ENCODE measurements at regions not wholly inside any gene's neighbourhood (a gene's known extent, or its start where the extent isn't known, plus 50 kb on each side); places are given as distances from the start of the nearest gene placed in this dataset.

- H3K9me3 ChIP-seq (ENCODE audit: low read depth, low read length) = no peaks in the 10 kb centered on the region
- H4K20me1 ChIP-seq (ENCODE audit: insufficient read depth, low read length) = no peaks in the 10 kb centered on the region
- TF ChIP-seq CTCF (IDR thresholded peaks at IDR 0.05; ENCODE audit: extremely low read depth, low read depth, low read length) = no peak
- H3K27ac ChIP-seq (ENCODE audit: low read depth, low read length) = no peak overlapping the region
- no peaks in the 10 kb centered on the region for H3K36me3 ChIP-seq (ENCODE audit: insufficient read depth, low read length)
- H3K4me2 ChIP-seq (ENCODE audit: insufficient read depth, low read length) = no peak overlapping the region
- no peak overlapping the region for H2AFZ ChIP-seq (ENCODE audit: low read length)
- peaks cover 33% of the 10 kb centered on the region for H3K27me3 ChIP-seq (ENCODE audit: insufficient read depth, low read length)
- H3K4me3 ChIP-seq (ENCODE audit: insufficient read depth, low read length) = no peak overlapping the region
- no peak for DNase-seq (ENCODE audit: insufficient read length, low spot score, missing footprints)
- no peaks in the 10 kb centered on the region for H3K4me1 ChIP-seq (ENCODE audit: insufficient read depth, low read length)
- H3K79me2 ChIP-seq (ENCODE audit: insufficient read depth, low read length) = no peaks in the 10 kb centered on the region
Measured at GRCh38 chr3:139243710-139244109, 100.1 kb upstream of the MRPS22 start.

GRCh38 chr3:139248593-139249255 lies 95.1 kb upstream of the MRPS22 start:
- no peaks in the 10 kb centered on the region for H3K36me3 ChIP-seq (ENCODE audit: insufficient read depth, low read length)
- no peak overlapping the region for H3K27ac ChIP-seq (ENCODE audit: low read depth, low read length)
- H3K4me1 ChIP-seq (ENCODE audit: insufficient read depth, low read length) = no peaks in the 10 kb centered on the region
- no peak overlapping the region for H3K4me2 ChIP-seq (ENCODE audit: insufficient read depth, low read length)
- H3K27me3 ChIP-seq (ENCODE audit: insufficient read depth, low read length) = peaks cover 14% of the 10 kb centered on the region
- no peak overlapping the region for H2AFZ ChIP-seq (ENCODE audit: low read length)
- no peaks in the 10 kb centered on the region for H3K79me2 ChIP-seq (ENCODE audit: insufficient read depth, low read length)
- no peak for DNase-seq (ENCODE audit: insufficient read length, low spot score, missing footprints)
- TF ChIP-seq CTCF (IDR thresholded peaks at IDR 0.05; ENCODE audit: extremely low read depth, low read depth, low read length) = no peak
- H4K20me1 ChIP-seq (ENCODE audit: insufficient read depth, low read length) = no peaks in the 10 kb centered on the region
- H3K4me3 ChIP-seq (ENCODE audit: insufficient read depth, low read length) = no peak overlapping the region
- no peaks in the 10 kb centered on the region for H3K9me3 ChIP-seq (ENCODE audit: low read depth, low read length)

- Histone ChIP-seq H2AFZ (ENCODE audit: low read length) (no peak overlapping the region), H3K79me2 (ENCODE audit: insufficient read depth, low read length) (no peaks in the 10 kb centered on the region), H4K20me1 (ENCODE audit: insufficient read depth, low read length) (no peaks in the 10 kb centered on the region), H3K9me3 (ENCODE audit: low read depth, low read length) (no peaks in the 10 kb centered on the region), H3K4me1 (ENCODE audit: insufficient read depth, low read length) (no peaks in the 10 kb centered on the region), H3K4me3 (ENCODE audit: insufficient read depth, low read length) (no peak overlapping the region), H3K27ac (ENCODE audit: low read depth, low read length) (no peak overlapping the region), H3K4me2 (ENCODE audit: insufficient read depth, low read length) (no peak overlapping the region), H3K27me3 (ENCODE audit: insufficient read depth, low read length) (peaks cover 8% of the 10 kb centered on the region), H3K36me3 (ENCODE audit: insufficient read depth, low read length) (no peaks in the 10 kb centered on the region)
- TF ChIP-seq CTCF (IDR thresholded peaks at IDR 0.05; ENCODE audit: extremely low read depth, low read depth, low read length) = no peak
- DNase-seq (ENCODE audit: insufficient read length, low spot score, missing footprints) = no peak
Measured at GRCh38 chr3:139251529-139251928, 92.3 kb upstream of the MRPS22 start.

GRCh38 chr3:139252719-139253118 lies 91.1 kb upstream of the MRPS22 start:
- no peak for TF ChIP-seq CTCF (IDR thresholded peaks at IDR 0.05; ENCODE audit: extremely low read depth, low read depth, low read length)
- H3K27ac ChIP-seq (ENCODE audit: low read depth, low read length) = no peak overlapping the region
- no peak for DNase-seq (ENCODE audit: insufficient read length, low spot score, missing footprints)

More at GRCh38 chr3:139252719-139253118, 91.1 kb upstream of the MRPS22 start:
- Histone ChIP-seq H3K4me1 (ENCODE audit: insufficient read depth, low read length) (no peaks in the 10 kb centered on the region), H3K79me2 (ENCODE audit: insufficient read depth, low read length) (no peaks in the 10 kb centered on the region), H2AFZ (ENCODE audit: low read length) (no peak overlapping the region), H3K9me3 (ENCODE audit: low read depth, low read length) (no peaks in the 10 kb centered on the region), H4K20me1 (ENCODE audit: insufficient read depth, low read length) (no peaks in the 10 kb centered on the region), H3K4me2 (ENCODE audit: insufficient read depth, low read length) (no peak overlapping the region), H3K27me3 (ENCODE audit: insufficient read depth, low read length) (peaks cover 8% of the 10 kb centered on the region), H3K4me3 (ENCODE audit: insufficient read depth, low read length) (no peak overlapping the region), H3K36me3 (ENCODE audit: insufficient read depth, low read length) (no peaks in the 10 kb centered on the region)
